Testis (tissue), 2 donors: ENCODE measurements at regions not wholly inside any gene's neighbourhood (a gene's known extent, or its start where the extent isn't known, plus 50 kb on each side); places are given as distances from the start of the nearest gene placed in this dataset.

Experiments used
- POLR2A ChIP-seq: fragments of 450-650 bp; IDR thresholded peaks from one replicate; pipeline ENCODE4 v1.6.1; 2017; ENCODE audit warnings: antibody characterized with exemption, mild to moderate bottlenecking, moderate library complexity
- TF ChIP-seq, protein P1 (sequence below), 3 experiments: fragments of 450-650 bp in 2 of 3; fragments of 200-600 bp in 1 of 3; sonication (generic) in 1 of 3; IDR thresholded peaks; one replicate each; pipeline ENCODE4 v1.5.1; 2016 to 2019; ENCODE audit warnings: antibody characterized with exemption in 3 of 3, mild to moderate bottlenecking in 2 of 3, moderate library complexity in 1 of 3

DNA sequence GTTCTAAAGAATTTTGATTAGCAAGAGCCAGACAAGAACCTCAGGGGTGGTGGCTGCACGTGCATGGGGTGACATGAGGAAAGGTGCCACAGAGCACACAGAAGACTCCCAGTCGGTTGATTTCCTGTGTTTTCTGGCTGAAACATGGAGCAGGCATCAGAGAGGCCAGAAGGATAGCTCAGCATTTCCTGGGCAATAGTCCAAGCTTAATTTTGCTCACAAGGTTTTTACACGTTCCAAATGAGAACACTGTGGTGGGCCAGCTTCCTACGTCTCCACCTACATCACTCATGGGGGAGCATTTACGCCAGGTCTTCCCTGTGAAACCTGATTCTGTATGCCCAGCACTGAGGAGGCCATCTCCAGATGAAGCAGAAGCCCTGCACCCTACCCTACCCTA is 212.5 kb upstream of the CLNK start:
- TF ChIP-seq, protein P1, sequence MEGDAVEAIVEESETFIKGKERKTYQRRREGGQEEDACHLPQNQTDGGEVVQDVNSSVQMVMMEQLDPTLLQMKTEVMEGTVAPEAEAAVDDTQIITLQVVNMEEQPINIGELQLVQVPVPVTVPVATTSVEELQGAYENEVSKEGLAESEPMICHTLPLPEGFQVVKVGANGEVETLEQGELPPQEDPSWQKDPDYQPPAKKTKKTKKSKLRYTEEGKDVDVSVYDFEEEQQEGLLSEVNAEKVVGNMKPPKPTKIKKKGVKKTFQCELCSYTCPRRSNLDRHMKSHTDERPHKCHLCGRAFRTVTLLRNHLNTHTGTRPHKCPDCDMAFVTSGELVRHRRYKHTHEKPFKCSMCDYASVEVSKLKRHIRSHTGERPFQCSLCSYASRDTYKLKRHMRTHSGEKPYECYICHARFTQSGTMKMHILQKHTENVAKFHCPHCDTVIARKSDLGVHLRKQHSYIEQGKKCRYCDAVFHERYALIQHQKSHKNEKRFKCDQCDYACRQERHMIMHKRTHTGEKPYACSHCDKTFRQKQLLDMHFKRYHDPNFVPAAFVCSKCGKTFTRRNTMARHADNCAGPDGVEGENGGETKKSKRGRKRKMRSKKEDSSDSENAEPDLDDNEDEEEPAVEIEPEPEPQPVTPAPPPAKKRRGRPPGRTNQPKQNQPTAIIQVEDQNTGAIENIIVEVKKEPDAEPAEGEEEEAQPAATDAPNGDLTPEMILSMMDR (IDR thresholded peaks at IDR 0.05): no peak
- no peak for TF ChIP-seq POLR2A
